K562 (cell line): ENCODE measurements at regions not wholly inside any gene's neighbourhood (a gene's known extent, or its start where the extent isn't known, plus 50 kb on each side); places are given as distances from the start of the nearest gene placed in this dataset.
A peak's percentile ranks its signal among the peaks of the same experiment; 100 is the strongest.

ENCODE experiments used
- ATF7 ChIP-seq: fragments of 450-650 bp; IDR thresholded peaks from 2 replicates; pipeline ENCODE4 v1.7.1; 2014; ENCODE audit warnings: mild to moderate bottlenecking, moderate library complexity
- BHLHE40 ChIP-seq: IDR thresholded peaks from 2 replicates; pipeline ENCODE4 v1.6.1; 2011; ENCODE audit warnings: low read length, improper control_type of control experiment
- CBX1 ChIP-seq: sonication (generic); IDR thresholded peaks from 2 replicates; pipeline ENCODE4 v1.6.1; 2016; ENCODE audit warnings: antibody characterized with exemption, low read depth, mild to moderate bottlenecking
- CCNT2 ChIP-seq: IDR thresholded peaks from 2 replicates; pipeline ENCODE4 v1.6.1; 2011; ENCODE audit warnings: borderline replicate concordance, low read depth, mild to moderate bottlenecking, moderate library complexity, mixed read lengths, low read length; ENCODE audit not compliant: insufficient read length; ENCODE audit errors: extremely low read depth
- DNMT1 ChIP-seq: fragments of 450-650 bp; IDR thresholded peaks from 2 replicates; pipeline ENCODE4 v1.6.1; 2016; ENCODE audit warnings: antibody characterized with exemption, mild to moderate bottlenecking
- ERF ChIP-seq: fragments of 450-650 bp; formaldehyde crosslinking; IDR thresholded peaks from 2 replicates; pipeline ENCODE4 v1.4.0; 2020; ENCODE audit warnings: mild to moderate bottlenecking, mixed read lengths
- ETV1 ChIP-seq: fragments of 450-650 bp; conservative IDR thresholded peaks from 2 replicates; pipeline ENCODE4 v1.6.1; 2016; ENCODE audit warnings: missing genetic modification characterization, control low read depth, low read depth, missing compliant biosample characterization
- EZH2 ChIP-seq: IDR thresholded peaks from 2 replicates; pipeline ENCODE4 v1.6.1; 2012; ENCODE audit warnings: low read depth, mild to moderate bottlenecking, inconsistent platforms, low read length, borderline replicate concordance
- HOXB6 ChIP-seq: fragments of 250-450 bp; sonication (Bioruptor Pico); IDR thresholded peaks from 2 replicates; pipeline ENCODE4 v1.5.1; 2022; ENCODE audit warnings: mild to moderate bottlenecking, borderline replicate concordance
- ILF3 ChIP-seq: fragments of 450-650 bp; IDR thresholded peaks from 2 replicates; pipeline ENCODE4 v1.6.1; 2018; ENCODE audit warnings: antibody characterized with exemption, mild to moderate bottlenecking, moderate library complexity, borderline replicate concordance
- MEIS2 ChIP-seq: fragments of 450-650 bp; IDR thresholded peaks from 2 replicates; pipeline ENCODE4 v1.6.1; 2014; ENCODE audit warnings: mild to moderate bottlenecking; ENCODE audit not compliant: partially characterized antibody
- NFYB ChIP-seq: IDR thresholded peaks from 2 replicates; pipeline ENCODE4 v1.6.1; 2011; ENCODE audit warnings: mild to moderate bottlenecking, moderate library complexity; ENCODE audit not compliant: insufficient read length; ENCODE audit errors: extremely low read depth
- RHOXF2B ChIP-seq: fragments of 250-450 bp; sonication (Bioruptor Pico); conservative IDR thresholded peaks from 2 replicates; pipeline ENCODE4 v1.5.1; 2021
- SIN3A ChIP-seq, 2 experiments: fragments of 150-350 bp in 1 of 2; IDR thresholded peaks; 2 replicates each; pipeline ENCODE4 v1.6.1; 2011 to 2016; ENCODE audit warnings: borderline replicate concordance in 2 of 2, low read depth in 2 of 2, low read length in 2 of 2, mild to moderate bottlenecking in 2 of 2, moderate library complexity in 2 of 2; ENCODE audit not compliant: control insufficient read depth in 1 of 2
- SOX6 ChIP-seq: fragments of 450-650 bp; IDR thresholded peaks from 2 replicates; pipeline ENCODE4 v1.6.1; 2014; ENCODE audit warnings: mild to moderate bottlenecking
- SRSF1 ChIP-seq: fragments of 200-400 bp; formaldehyde crosslinking; IDR thresholded peaks from 2 replicates; pipeline ENCODE4 v1.6.1; 2017; ENCODE audit warnings: mild to moderate bottlenecking, low read depth, low read length, moderate library complexity
- TAF9B ChIP-seq: fragments of 450-650 bp; IDR thresholded peaks from 2 replicates; pipeline ENCODE4 v1.6.1; 2018; ENCODE audit warnings: mild to moderate bottlenecking; ENCODE audit not compliant: partially characterized antibody
- WHSC1 ChIP-seq: IDR thresholded peaks from one replicate; pipeline ENCODE4 v1.6.1; 2012; ENCODE audit warnings: low read length, control low read depth, inconsistent platforms
- ZNF431 ChIP-seq: sonication (generic); formaldehyde crosslinking; IDR thresholded peaks from 2 replicates; pipeline ENCODE4 v1.8.0; 2022; ENCODE audit warnings: mild to moderate bottlenecking, missing genetic modification reagents
- ZNF436 ChIP-seq: fragments of 250-450, 450-650 bp; sonication (Bioruptor Pico); formaldehyde crosslinking; IDR thresholded peaks from 2 replicates; pipeline ENCODE4 v1.7.0; 2020; ENCODE audit warnings: mild to moderate bottlenecking
- TF ChIP-seq, protein P1 (sequence below): fragments of 450-650 bp; formaldehyde crosslinking; conservative IDR thresholded peaks from 2 replicates; pipeline ENCODE4 v1.4.0; 2022; ENCODE audit warnings: mild to moderate bottlenecking, missing genetic modification characterization
- TF ChIP-seq, protein P2 (sequence below), 2 experiments: IDR thresholded peaks; 2 replicates each; pipeline ENCODE4 v1.6.1; 2011; ENCODE audit warnings: borderline replicate concordance in 1 of 2, control low read depth in 1 of 2, low read depth in 1 of 2, low read length in 1 of 2, mild to moderate bottlenecking in 1 of 2, mixed read lengths in 1 of 2, moderate library complexity in 1 of 2; ENCODE audit not compliant: insufficient read depth in 1 of 2, insufficient read length in 1 of 2, poor library complexity in 1 of 2, severe bottlenecking in 1 of 2; ENCODE audit errors: extremely low read depth in 1 of 2
- TF ChIP-seq, protein P3 (sequence below): IDR thresholded peaks from 2 replicates; pipeline ENCODE4 v1.6.1; 2014; ENCODE audit warnings: antibody characterized with exemption

DNA sequence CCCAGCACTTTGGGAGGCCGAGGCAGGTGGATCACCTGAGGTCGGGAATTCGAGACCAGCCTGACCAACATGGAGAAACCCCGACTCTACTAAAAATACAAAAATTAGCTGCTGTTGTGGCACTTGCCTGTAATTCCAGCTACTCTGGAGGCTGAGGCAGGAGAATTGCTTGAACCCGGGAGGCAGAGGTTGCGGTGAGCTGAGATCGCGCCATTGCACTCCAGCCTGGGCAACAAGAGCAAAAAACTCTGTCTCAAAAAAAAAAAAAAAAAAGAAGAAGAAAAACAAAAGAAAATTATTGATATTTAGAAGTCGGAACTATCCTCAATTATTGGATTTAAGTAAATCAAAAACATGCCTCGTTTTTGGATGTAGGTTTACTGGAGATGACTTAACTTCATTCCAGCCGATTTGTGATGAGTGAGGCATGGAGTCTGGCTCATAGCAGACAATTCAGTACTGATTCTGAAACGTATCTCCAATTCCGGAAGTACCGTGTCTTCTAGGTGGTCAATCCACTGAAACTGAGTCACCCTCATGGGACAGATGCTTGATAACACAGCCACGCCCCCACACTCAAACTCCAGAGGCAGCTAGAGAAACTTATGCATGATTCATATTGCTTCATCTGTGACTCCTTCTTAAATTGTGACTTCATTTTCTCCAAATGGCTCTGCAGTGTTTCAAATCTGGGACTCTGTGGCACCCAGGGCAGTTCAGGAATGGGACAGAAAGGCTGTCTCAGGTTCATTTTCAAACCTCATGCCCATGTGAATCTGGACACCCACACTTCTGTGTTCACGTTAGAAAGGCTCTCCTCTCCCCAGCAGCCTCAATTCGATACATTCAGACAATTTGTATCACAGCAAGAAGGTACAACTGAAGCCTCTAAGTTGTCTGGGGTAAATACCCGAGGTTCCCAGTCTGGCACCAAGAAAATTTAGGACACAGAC is 110.4 kb upstream of the ARMC2 start (continued):
- TF ChIP-seq, protein P1, sequence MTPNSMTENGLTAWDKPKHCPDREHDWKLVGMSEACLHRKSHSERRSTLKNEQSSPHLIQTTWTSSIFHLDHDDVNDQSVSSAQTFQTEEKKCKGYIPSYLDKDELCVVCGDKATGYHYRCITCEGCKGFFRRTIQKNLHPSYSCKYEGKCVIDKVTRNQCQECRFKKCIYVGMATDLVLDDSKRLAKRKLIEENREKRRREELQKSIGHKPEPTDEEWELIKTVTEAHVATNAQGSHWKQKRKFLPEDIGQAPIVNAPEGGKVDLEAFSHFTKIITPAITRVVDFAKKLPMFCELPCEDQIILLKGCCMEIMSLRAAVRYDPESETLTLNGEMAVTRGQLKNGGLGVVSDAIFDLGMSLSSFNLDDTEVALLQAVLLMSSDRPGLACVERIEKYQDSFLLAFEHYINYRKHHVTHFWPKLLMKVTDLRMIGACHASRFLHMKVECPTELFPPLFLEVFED, result no peak
- TF ChIP-seq ZNF431 (CRISPR knock-in tag), result no peak
- no peak for TF ChIP-seq ZNF436
- no peak for TF ChIP-seq EZH2
- TF ChIP-seq, protein P2, sequence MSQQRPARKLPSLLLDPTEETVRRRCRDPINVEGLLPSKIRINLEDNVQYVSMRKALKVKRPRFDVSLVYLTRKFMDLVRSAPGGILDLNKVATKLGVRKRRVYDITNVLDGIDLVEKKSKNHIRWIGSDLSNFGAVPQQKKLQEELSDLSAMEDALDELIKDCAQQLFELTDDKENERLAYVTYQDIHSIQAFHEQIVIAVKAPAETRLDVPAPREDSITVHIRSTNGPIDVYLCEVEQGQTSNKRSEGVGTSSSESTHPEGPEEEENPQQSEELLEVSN (IDR thresholded peaks at IDR 0.05; ENCODE audit: borderline replicate concordance in 1 of 2, extremely low read depth in 1 of 2, insufficient read depth in 1 of 2, insufficient read length in 1 of 2, low read depth in 1 of 2, low read length in 1 of 2, poor library complexity in 1 of 2, severe bottlenecking in 1 of 2), result no peak
- TF ChIP-seq CBX1, result no peak
- TF ChIP-seq ILF3, result no peak
- TF ChIP-seq RHOXF2B (CRISPR knock-in tag), result no peak
- TF ChIP-seq, protein P3, sequence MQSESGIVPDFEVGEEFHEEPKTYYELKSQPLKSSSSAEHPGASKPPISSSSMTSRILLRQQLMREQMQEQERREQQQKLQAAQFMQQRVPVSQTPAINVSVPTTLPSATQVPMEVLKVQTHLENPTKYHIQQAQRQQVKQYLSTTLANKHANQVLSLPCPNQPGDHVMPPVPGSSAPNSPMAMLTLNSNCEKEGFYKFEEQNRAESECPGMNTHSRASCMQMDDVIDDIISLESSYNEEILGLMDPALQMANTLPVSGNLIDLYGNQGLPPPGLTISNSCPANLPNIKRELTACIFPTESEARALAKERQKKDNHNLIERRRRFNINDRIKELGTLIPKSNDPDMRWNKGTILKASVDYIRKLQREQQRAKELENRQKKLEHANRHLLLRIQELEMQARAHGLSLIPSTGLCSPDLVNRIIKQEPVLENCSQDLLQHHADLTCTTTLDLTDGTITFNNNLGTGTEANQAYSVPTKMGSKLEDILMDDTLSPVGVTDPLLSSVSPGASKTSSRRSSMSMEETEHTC, result peak; percentile 97
- TF ChIP-seq HOXB6 (CRISPR knock-in tag), result no peak
- no peak for TF ChIP-seq TAF9B
- no peak for TF ChIP-seq SIN3A (IDR thresholded peaks at IDR 0.05; ENCODE audit: borderline replicate concordance in 2 of 2, control insufficient read depth in 1 of 2, low read depth in 2 of 2, low read length in 2 of 2)
- TF ChIP-seq DNMT1, result no peak
- TF ChIP-seq ATF7, result peak; percentile 88
- TF ChIP-seq ETV1 (tag), result peak; percentile 89
- TF ChIP-seq SRSF1, result no peak
- peak; percentile 63; the same call in 1 of the 2 replicates for TF ChIP-seq SOX6
- TF ChIP-seq MEIS2, result peak; percentile 65
- TF ChIP-seq BHLHE40, result peak; percentile 39; the same call in 1 of the 2 replicates
- TF ChIP-seq WHSC1, result no peak
- TF ChIP-seq NFYB, result no peak
- TF ChIP-seq CCNT2, result peak; percentile 74
- no peak for TF ChIP-seq ERF
